HG02938 (cell line): ENCODE measurements at regions not wholly inside any gene's neighbourhood (a gene's known extent, or its start where the extent isn't known, plus 50 kb on each side); places are given as distances from the start of the nearest gene placed in this dataset.
A peak's percentile ranks its signal among the peaks of the same experiment; 100 is the strongest.

ENCODE experiments used
- ATAC-seq: cut with Tn5 transposase; IDR thresholded peaks from one replicate; pipeline ENCODE4 v1.9.1; 2021; ENCODE audit warnings: mild to moderate bottlenecking, moderate library complexity; ENCODE audit not compliant: unreplicated experiment

DNA sequence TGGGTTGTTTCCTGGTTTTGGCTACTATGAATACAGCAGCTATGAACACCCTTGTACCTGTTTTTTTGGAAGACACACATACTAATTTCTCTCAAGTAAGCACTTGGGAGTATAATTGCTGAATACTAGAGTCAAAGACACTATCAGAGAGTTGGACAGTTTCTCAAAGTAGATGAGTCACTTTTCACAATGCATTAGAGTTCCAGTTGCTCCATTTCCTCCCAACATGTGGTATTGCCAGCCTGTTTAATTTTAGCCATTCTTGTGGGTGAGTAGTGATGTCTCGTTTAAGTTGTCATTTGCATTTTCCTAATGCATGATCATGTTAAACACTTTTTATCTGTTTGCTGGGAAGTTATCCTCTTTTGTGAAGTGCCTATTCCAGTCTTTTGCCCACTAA, 81.6 kb upstream of the GDNF start:
- no peak for ATAC-seq

DNA sequence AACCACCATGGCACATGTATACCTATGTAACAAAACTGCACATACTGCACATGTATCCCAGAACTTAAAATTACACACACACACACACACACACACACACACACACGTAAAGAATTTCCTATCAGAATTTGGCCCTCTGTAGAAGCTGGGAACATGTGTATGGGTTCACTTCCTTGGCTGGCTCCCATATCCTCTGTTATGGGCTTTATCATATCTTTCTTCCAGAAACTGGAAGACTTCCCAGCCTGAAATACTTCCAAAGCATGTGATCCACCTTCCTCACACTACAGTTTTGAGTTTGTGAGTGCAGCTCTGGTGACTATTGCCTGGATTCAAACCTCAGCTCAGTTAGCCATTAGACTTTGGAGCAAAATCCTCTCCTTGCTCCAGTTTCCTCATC, 78.6 kb upstream of the GDNF start:
- no peak for ATAC-seq

DNA sequence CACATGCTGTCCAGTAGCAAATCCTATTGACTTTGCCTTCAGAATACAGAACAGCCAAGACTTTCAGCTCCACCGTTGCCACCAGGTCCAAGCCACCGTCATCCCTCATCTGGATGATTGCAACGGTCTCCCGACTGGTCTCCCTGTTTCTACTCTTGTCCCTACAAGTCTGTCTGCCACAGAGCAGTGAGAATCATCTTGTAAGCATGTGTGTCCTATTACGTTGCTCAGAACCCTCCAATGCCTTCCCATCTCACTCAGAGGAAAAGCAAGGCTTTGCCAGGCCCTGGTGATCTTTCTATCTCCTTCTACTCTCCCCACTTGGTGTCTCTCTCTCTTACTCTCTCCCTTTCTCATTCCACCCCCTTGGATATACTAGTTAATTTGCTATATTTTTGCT, 76.7 kb upstream of the GDNF start:
- ATAC-seq, result no peak

DNA sequence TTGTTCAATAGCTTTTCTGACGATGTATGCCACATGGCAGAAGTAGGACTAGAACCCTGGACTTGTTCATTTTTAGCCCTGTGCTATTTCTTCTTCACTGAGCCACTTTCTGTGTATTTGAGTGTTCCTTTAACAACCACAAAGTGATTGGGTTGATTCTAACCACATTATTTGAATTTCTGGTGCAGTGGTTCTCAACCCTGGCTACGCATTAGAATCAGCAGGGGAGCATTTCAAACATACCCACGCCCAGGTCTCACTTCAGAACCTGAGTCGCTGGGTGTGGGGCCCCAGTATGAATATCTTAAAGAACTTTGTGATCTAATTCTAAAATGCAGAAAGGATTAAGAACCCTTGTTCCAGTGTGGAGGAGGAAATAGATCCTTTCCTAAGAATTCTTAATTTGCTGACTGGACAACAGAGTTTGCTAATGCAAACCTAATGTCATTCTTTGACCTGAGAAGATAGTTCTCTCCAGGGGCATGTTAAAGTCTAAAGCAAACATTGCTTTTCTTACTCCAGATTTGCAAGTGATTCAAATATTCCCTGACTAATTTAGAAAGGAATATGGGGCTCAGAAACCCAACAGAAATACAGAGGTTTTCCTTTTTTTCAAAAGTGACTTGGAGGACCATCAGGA, 75.4 kb upstream of the GDNF start:
- ATAC-seq, result peak; percentile 79

DNA sequence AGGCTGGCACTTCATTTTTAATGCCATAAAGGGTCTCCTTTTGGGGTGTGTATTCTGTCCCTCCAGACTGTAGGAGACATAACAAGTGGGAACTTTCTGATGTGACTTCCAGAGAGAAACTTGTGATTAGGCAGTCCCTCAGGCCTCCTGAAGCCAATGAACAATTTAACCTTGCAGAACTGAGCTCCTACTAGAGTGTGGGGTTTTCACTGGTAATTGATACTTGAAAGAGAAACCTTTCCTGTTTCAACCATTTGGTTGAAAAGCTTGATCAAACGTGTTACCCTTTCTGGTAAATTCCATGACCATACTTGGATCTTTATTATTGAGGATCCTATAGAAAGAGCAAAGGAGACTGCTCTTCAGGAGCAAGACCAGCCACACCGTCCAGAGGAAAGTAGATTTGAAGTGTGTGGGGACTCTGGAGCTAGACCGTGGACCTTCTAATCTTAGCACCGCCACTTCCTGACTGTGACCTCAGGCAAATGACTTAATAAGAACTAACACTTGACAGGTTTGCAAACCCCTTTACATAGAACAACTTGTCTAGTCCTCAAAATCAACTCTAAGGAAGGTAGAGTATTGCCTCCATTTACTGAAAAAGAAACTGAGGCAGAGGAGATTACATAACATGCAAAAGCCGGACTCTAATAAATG, 69.9 kb upstream of the GDNF start:
- peak; percentile 83 for ATAC-seq

DNA sequence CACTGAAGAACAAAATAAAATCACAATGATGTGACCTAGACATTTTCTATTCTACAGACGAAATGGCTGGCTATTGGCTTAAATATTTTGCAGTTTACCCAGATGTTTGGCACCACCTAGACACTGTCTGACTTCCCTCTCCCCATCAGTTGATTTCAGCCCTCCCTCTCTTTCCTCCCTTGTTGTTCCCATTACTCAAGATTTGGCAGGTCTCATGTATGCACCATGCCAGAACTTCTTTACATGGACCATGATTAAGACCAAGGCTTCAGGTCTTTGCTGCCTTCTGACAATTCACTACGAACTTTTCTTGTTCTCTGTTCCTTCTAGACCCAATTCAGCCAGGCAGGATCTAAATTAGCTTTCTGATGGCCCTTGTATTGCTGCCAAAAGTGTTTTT, 66.6 kb upstream of the GDNF start:
- ATAC-seq, result no peak

DNA sequence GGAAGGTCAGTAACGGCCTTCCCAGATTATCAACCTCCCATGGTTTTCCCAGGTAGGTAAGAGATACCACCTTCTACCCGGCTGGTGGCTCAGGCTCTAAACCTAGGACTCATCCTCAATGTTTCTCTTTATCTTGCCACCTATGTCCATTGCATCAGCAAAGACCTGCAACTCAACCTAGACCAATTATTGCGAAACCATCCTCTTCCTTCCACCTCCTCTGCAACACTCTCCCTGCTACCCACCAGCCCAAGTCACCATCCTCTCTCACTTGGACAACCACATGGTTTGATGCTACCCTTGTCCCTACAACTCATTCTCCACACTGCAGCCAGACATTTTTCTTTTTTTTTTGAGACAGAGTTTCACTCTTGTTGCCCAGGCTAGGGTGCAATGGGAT, 65.4 kb upstream of the GDNF start:
- no peak for ATAC-seq

DNA sequence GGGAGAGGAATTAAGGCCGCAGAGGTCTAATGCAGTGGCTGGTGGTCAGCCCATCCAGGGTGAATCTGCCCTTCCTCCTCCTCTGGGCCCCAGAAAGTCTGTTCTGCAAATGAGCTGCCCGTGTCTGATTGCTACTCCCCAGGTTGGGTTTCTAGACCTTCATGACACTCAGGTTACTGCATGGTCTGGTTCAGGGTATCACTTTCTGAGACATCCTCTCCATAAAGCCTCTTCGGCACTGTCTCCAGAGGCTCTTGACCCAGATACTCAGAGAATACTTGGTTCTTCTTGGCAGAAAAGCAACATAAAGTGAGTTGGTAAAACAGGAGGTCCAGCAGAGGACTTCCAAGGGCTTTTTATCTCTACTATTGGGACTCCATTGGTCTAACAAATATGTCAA, 62.5 kb upstream of the GDNF start:
- ATAC-seq, result no peak

DNA sequence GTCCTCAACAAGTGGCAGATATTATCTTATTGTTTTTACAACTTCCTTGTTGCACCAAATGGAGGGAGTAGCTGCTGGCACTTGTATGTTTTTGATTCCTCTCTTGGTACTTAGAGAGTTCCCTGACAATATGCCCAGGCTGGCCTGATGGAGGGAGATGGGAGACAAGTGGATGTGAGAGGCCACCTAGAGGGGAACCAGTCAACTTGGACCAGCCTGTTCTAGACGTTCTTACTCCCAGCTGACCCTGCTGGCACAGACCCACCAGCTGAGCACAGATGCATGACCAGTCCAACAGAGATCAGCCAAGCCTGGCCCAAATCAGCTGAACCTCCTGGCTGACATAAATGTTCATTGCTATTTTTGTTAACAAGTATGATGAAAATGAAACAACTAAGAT, 60.9 kb upstream of the GDNF start:
- ATAC-seq, result no peak

DNA sequence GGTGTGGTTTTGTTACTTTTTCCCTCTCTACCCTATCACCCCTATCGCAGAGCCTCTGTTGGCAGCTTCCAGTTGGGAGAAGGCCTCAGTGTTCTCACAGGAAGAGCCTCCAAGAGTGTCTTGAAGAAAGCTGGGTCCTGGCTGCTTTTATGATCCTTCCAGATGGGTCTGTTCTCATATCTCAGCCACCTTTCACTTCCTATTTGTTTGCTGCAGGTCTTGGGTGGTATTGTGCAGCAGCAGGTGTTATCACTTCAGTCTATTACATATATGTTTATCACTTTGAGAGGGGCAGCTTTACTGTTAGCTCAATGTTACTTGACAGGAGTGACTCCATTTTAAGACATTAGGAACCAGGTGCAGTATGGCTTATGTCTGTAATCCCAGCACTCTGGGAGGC, 59.2 kb upstream of the GDNF start:
- no peak for ATAC-seq

DNA sequence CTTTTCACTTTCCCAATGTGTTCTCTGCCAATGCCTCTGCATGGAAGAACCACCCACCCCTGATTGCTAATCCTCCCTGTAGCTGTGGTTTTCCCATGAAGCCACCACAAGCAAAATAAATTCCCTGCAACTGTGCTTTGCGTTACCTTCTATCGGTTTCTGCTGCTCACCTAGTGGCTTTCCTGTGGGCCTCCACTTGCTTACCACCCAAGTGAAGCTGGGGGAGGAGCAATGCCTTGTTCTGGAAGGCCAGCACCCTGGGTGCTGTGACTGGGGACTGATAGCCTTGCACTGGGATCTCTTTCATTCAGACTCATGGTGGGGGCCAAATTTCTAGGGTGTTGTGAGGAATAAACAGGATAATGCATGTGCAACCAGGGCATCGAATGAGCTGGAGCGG, 56.3 kb upstream of the GDNF start:
- ATAC-seq, result no peak

DNA sequence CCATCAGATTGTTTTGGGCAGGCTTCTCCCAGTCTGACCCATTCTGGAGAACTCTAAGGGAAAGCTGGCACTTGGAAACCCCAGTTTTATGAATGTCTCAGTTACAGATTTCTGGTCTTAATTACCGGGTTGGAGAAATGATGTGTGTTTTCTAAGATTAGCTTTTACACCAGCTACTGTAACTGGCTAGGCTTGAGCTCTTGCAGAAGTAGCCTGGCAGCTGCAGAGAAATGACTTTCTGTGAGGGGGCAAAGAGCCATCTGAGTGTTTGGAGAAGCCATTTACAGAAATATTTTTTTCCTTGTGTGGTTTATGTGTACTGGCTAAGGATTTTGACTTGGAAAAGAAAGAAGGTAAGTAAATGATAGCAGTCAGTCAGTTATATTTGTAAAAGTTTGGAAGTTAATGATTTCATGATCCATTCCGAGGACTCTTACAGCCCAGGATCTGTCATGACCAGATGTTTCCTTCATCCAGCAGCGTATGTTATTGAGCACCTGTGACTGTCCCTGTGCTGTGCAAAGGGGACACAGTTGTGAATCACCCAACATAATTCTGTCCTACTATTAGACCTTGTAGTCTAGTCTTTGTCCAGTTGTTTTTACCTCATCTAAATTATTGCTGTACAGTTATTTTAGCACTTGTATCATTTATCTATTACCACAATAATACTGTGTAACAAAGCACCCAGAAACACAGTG, 53.7 kb upstream of the GDNF start:
- ATAC-seq, result no peak

DNA sequence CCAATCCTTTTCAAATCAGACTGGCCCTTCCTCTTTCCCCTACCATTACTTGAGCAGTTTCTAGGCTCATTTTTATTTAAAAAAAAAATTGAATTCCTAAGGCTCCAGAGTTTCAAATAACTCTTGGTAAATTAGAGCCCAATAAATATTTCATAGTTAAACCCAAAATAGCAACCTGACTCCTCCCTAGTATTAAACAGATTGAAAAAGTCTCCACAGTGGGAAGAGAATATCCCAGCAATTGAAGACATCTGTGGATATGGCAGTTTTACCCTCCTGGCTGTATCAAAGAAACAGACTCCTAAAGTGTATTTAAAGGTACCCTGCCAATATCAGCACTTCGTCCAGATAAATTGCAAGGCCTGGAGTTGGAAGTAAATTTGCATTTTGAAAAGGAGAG, 52.7 kb upstream of the GDNF start:
- ATAC-seq, result no peak

DNA sequence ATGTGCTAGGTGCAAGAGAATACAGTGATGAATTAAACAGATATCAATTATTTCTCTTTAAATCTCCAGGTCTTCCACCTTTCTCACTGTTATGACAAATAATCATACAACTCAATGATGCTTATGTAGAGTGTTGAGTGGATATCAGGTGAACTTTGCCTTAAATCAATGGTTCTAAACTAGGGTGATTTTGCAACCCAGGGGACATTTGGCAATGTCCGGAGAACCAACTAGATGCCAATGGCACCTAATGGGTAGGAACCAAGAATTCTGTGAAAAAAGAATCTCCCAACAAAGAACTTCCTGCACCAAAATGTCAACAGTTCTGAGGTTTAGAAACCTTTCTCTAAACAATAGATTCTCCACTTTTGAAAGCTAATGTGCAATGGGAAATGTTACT, 52.0 kb upstream of the GDNF start:
- ATAC-seq, result no peak

DNA sequence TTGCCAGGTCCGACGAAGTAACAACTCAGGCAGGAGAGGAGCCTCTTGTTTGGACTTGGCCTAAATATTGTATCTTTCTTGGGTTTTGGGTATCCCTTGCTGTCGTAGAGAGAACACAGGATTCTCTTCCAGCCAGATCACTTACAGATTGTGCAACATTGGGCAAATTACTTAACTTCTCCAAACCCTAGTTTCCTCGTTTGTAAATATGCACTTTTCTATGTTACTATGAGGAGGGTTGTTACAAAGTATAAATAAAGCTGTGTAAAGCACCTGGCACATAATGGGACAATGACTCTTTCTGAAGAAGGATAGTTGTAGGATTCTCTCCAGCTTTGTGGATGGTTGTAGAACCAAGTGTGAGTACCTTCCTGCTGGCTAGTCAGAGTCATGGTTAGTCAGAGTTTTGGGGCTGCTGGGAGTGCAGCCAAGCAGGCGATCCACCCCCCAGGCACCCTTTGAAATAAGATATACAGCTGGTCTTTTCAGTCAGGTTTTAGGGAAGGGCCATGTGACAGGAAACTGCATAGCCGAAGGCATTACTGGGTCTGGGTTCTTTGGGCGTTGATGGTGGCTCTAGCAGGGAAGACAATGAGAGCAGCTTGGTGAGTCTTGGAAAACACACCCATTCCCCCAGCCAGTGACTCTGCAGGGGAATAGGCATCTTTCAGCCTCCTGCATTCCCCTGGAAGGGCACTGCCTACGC, 49.9 kb upstream of the GDNF start:
- ATAC-seq, result no peak
